ENCODE measurements at regions not wholly inside any gene's neighbourhood (a gene's known extent, or its start where the extent isn't known, plus 50 kb on each side); places are given as distances from the start of the nearest gene placed in this dataset.
A peak's percentile ranks its signal among the peaks of the same experiment; 100 is the strongest.

GRCh38 chr11:69348414-69349235, 54.7 kb downstream of the MYEOV start:
- H3K27ac Mint-ChIP-seq, result no peak overlapping the region
- peaks cover 0 to 7% (median 3%) of the 10 kb centered on the region in 8 donors for H3K9me3 Mint-ChIP-seq
- Histone ChIP-seq H3K4me3 (ENCODE audit: low read length in 2 of 2) (no peak overlapping the region), H3K4me1 (ENCODE audit: insufficient read depth, low read length) (no peaks in the 10 kb centered on the region), H3K36me3 (ENCODE audit: insufficient read depth, low read length) (no peaks in the 10 kb centered on the region), H3K9me3 (ENCODE audit: control insufficient read depth in 1 of 2, low read length in 2 of 2) (no peaks in the 10 kb centered on the region), H3K27me3 (ENCODE audit: insufficient read depth, low read length) (no peaks in the 10 kb centered on the region), H3K27ac (ENCODE audit: low read depth, low read length) (no peak overlapping the region)
- no peaks in the 10 kb centered on the region for H3K4me1 Mint-ChIP-seq
- intact Hi-C loops (cut with micrococcal nuclease), result no loop called here
- H3K27me3 Mint-ChIP-seq, result peaks cover 2 to 3% of the 10 kb centered on the region in 2 donors
- no peak overlapping the region for H3K4me3 Mint-ChIP-seq
- H3K36me3 Mint-ChIP-seq, result no peaks in the 10 kb centered on the region
- DNase-seq, result no peak
- POLR2A ChIA-PET (ENCODE audit: partially characterized antibody), result no interaction called here
- CTCF ChIA-PET (ENCODE audit: partially characterized antibody), result no interaction called here

GRCh38 chr11:69350040-69350439, 56.1 kb downstream of the MYEOV start:
- Histone ChIP-seq H3K27me3 (ENCODE audit: insufficient read depth, low read length) (no peaks in the 10 kb centered on the region), H3K4me1 (ENCODE audit: insufficient read depth, low read length) (no peaks in the 10 kb centered on the region), H3K27ac (ENCODE audit: low read depth, low read length) (no peak overlapping the region), H3K36me3 (ENCODE audit: insufficient read depth, low read length) (no peaks in the 10 kb centered on the region), H3K4me3 (ENCODE audit: low read length in 2 of 2) (no peak overlapping the region), H3K9me3 (ENCODE audit: control insufficient read depth in 1 of 2, low read length in 2 of 2) (no peaks in the 10 kb centered on the region)
- Mint-ChIP-seq H3K4me1 (no peaks in the 10 kb centered on the region), H3K36me3 (no peaks in the 10 kb centered on the region), H3K4me3 (no peak overlapping the region), H3K27me3 (peaks cover 2 to 4% of the 10 kb centered on the region in 2 donors), H3K9me3 (peaks cover 0 to 7% (median 3%) of the 10 kb centered on the region in 8 donors), H3K27ac (no peak overlapping the region)
- CTCF ChIA-PET (ENCODE audit: partially characterized antibody), result no interaction called here
- no peak for DNase-seq
- POLR2A ChIA-PET (ENCODE audit: partially characterized antibody), result no interaction called here
- intact Hi-C loops (cut with micrococcal nuclease), result no loop called here

GRCh38 chr11:69350596-69350995, 56.6 kb downstream of the MYEOV start:
- Mint-ChIP-seq H3K27me3 (peaks cover 2 to 4% of the 10 kb centered on the region in 2 donors), H3K4me3 (no peak overlapping the region), H3K27ac (no peak overlapping the region), H3K4me1 (no peaks in the 10 kb centered on the region), H3K36me3 (no peaks in the 10 kb centered on the region), H3K9me3 (peaks cover 0 to 7% (median 3%) of the 10 kb centered on the region in 8 donors)
- H3K27me3 ChIP-seq (ENCODE audit: insufficient read depth, low read length), result no peaks in the 10 kb centered on the region
- H3K27ac ChIP-seq (ENCODE audit: low read depth, low read length), result no peak overlapping the region
- intact Hi-C loops (cut with micrococcal nuclease), result no loop called here
- H3K4me3 ChIP-seq (ENCODE audit: low read length in 2 of 2), result no peak overlapping the region
- no peaks in the 10 kb centered on the region for H3K36me3 ChIP-seq (ENCODE audit: insufficient read depth, low read length)
- no peaks in the 10 kb centered on the region for H3K4me1 ChIP-seq (ENCODE audit: insufficient read depth, low read length)
- POLR2A ChIA-PET (ENCODE audit: partially characterized antibody), result no interaction called here
- no peak for DNase-seq
- CTCF ChIA-PET (ENCODE audit: partially characterized antibody), result no interaction called here
- H3K9me3 ChIP-seq (ENCODE audit: control insufficient read depth in 1 of 2, low read length in 2 of 2), result no peaks in the 10 kb centered on the region

DNA sequence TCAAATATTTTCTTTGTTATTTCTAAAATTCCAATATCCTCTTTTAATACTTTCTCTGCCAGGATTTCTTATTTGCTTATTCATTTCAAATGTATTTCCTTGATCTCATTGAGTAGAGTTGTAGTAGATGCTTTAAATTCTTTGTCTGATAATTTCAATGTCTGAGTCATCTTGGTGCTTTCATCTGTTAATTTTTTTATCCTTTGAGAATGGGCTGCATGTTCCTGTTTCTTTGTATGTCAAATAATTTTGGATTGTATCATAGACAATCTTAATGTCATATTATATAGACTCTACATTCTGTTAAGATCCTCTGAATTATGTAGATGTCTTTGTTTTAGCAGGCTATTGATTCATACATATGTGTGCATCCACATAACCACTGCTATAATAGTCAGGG, 57.5 kb downstream of the MYEOV start:
- CTCF ChIA-PET (ENCODE audit: partially characterized antibody), result no interaction called here
- intact Hi-C loops (cut with micrococcal nuclease), result no loop called here
- POLR2A ChIA-PET (ENCODE audit: partially characterized antibody), result no interaction called here

DNA sequence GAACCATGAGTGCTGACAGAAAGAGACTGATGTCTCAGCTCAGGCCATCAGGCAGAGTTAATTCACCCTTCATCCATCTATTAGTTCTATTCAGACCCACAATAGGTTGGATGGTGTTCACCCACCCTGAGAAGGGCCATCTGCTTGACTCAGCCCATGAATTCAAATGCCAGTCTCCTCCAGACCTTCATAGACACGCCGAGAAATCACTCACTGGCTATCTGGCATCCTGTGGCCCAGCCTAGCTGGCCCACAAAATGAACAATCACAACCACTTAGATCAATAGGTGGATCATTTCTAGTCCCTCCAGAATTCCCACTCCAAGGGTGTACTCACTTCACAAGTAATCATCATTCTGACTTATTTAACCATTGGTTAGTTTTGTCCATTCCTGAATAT, 58.2 kb downstream of the MYEOV start:
- no peaks in the 10 kb centered on the region for H3K27me3 ChIP-seq (ENCODE audit: insufficient read depth, low read length)
- H3K9me3 ChIP-seq (ENCODE audit: control insufficient read depth in 1 of 2, low read length in 2 of 2), result no peaks in the 10 kb centered on the region
- peaks cover 0 to 7% (median 3%) of the 10 kb centered on the region in 8 donors for H3K9me3 Mint-ChIP-seq
- no peaks in the 10 kb centered on the region for H3K4me1 Mint-ChIP-seq
- no peak overlapping the region for H3K4me3 ChIP-seq (ENCODE audit: low read length in 2 of 2)
- H3K27ac Mint-ChIP-seq, result peak overlapping the region in 1 of 7 donors; percentile 23
- ChIA-PET CTCF (ENCODE audit: partially characterized antibody) (no interaction called here), POLR2A (ENCODE audit: partially characterized antibody) (no interaction called here)
- no peaks in the 10 kb centered on the region for H3K4me1 ChIP-seq (ENCODE audit: insufficient read depth, low read length)
- DNase-seq, result no peak
- H3K36me3 Mint-ChIP-seq, result no peaks in the 10 kb centered on the region
- intact Hi-C loops (cut with micrococcal nuclease), result no loop called here
- H3K4me3 Mint-ChIP-seq, result no peak overlapping the region
- H3K27me3 Mint-ChIP-seq, result peaks cover 2 to 4% of the 10 kb centered on the region in 2 donors
- no peak overlapping the region for H3K27ac ChIP-seq (ENCODE audit: low read depth, low read length)
- H3K36me3 ChIP-seq (ENCODE audit: insufficient read depth, low read length), result no peaks in the 10 kb centered on the region

More for the DNA sequence above, 57.5 kb downstream of the MYEOV start:
- Mint-ChIP-seq H3K4me1 (no peaks in the 10 kb centered on the region), H3K4me3 (no peak overlapping the region), H3K27ac (no peak overlapping the region), H3K9me3 (peaks cover 0 to 7% (median 3%) of the 10 kb centered on the region in 8 donors), H3K27me3 (peaks cover 2 to 4% of the 10 kb centered on the region in 2 donors), H3K36me3 (no peaks in the 10 kb centered on the region)
- Histone ChIP-seq H3K4me1 (ENCODE audit: insufficient read depth, low read length) (no peaks in the 10 kb centered on the region), H3K9me3 (ENCODE audit: control insufficient read depth in 1 of 2, low read length in 2 of 2) (no peaks in the 10 kb centered on the region), H3K4me3 (ENCODE audit: low read length in 2 of 2) (no peak overlapping the region), H3K27ac (ENCODE audit: low read depth, low read length) (no peak overlapping the region), H3K36me3 (ENCODE audit: insufficient read depth, low read length) (no peaks in the 10 kb centered on the region), H3K27me3 (ENCODE audit: insufficient read depth, low read length) (no peaks in the 10 kb centered on the region)
- DNase-seq, result no peak

DNA sequence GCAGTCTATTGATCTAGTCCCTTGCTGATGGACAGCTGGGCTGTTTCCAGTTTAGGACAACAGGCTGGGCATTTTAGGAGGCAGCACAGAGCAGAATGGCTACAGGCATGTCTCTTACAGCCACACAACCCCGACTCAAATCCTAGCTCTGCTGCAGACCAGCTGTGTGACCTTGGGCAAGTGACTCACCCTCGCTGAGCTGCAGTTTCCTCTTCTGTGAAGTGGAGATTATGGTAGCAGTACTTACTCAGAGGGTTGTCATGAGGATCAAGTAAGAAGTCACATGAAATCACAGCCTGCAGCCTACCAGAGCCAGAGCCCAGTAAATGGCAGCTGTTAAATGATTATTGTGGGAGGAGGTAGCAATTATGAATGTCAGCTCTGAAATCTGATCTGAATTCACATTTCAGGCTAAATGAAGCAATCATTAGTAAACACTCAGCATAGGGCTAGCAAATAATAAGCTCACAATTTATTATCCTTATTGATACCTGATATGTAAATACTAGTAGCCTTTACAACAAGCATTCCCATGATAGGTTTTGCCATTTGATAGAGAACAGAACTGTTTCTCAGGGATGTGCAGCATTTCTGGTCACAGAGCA, 58.9 kb downstream of the MYEOV start:
- Mint-ChIP-seq H3K36me3 (no peaks in the 10 kb centered on the region), H3K4me1 (no peaks in the 10 kb centered on the region), H3K27ac (no peak overlapping the region), H3K27me3 (peaks cover 2 to 4% of the 10 kb centered on the region in 2 donors), H3K4me3 (no peak overlapping the region), H3K9me3 (peaks cover 0 to 7% (median 3%) of the 10 kb centered on the region in 8 donors)
- Histone ChIP-seq H3K9me3 (ENCODE audit: control insufficient read depth in 1 of 2, low read length in 2 of 2) (no peaks in the 10 kb centered on the region), H3K4me3 (ENCODE audit: low read length in 2 of 2) (no peak overlapping the region), H3K4me1 (ENCODE audit: insufficient read depth, low read length) (no peaks in the 10 kb centered on the region), H3K27ac (ENCODE audit: low read depth, low read length) (no peak overlapping the region), H3K27me3 (ENCODE audit: insufficient read depth, low read length) (no peaks in the 10 kb centered on the region), H3K36me3 (ENCODE audit: insufficient read depth, low read length) (no peaks in the 10 kb centered on the region)
- ChIA-PET CTCF (ENCODE audit: partially characterized antibody) (no interaction called here), POLR2A (ENCODE audit: partially characterized antibody) (no interaction called here)
- intact Hi-C loops (cut with micrococcal nuclease), result no loop called here
- no peak for DNase-seq

DNA sequence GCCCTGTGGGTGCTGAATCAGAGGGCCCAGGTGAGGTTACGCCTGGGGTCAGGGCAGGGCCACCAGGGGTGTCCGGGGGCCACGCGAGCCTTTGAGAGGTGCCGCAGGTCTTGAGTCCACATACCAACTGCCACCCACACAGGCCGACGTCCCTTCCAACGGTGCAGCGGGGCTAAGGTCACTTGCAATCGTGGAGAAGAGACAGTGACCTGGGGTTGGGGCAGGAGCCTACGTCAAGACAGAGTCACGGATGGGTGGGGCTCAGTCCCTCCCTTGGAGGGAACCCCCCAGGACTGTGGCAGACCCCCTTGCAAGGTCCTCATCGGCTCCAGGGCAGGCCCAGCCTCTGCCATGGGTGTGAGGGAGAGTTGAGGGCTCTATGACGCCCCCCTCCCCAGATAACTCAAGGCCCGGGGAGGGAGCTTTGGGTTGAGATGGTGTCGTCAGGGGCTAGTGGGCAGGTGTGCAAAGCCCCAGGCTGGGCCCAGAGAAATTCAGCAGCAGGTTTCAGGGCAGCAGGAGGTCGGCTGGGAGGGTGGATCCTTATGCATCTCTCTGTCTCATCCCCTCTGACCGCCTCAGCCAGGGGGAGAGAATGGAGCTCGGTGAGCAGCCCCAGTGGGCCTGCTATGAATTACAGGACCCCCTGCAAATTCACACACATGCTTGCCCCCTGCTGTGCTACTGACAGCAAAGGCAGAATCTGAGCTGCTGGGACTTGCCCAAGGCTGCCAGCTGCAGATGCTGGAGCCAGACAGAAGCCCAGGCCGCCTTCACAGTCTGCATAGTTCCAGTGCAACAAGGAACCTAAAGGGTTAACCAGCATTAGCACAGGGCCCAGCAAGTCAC, 60.0 kb downstream of the MYEOV start:
- H3K27me3 ChIP-seq (ENCODE audit: insufficient read depth, low read length), result no peaks in the 10 kb centered on the region
- Mint-ChIP-seq H3K4me1 (no peaks in the 10 kb centered on the region), H3K27me3 (peaks cover 2 to 4% of the 10 kb centered on the region in 2 donors), H3K9me3 (peaks cover 0 to 5% (median 0%) of the 10 kb centered on the region in 8 donors), H3K36me3 (no peaks in the 10 kb centered on the region), H3K27ac (no peak overlapping the region), H3K4me3 (no peak overlapping the region)
- no peak overlapping the region for H3K27ac ChIP-seq (ENCODE audit: low read depth, low read length)
- CTCF ChIA-PET (ENCODE audit: partially characterized antibody), result no interaction called here
- intact Hi-C loops (cut with micrococcal nuclease), result no loop called here
- H3K4me3 ChIP-seq (ENCODE audit: low read length in 2 of 2), result no peak overlapping the region
- POLR2A ChIA-PET (ENCODE audit: partially characterized antibody), result no interaction called here
- H3K9me3 ChIP-seq (ENCODE audit: control insufficient read depth in 1 of 2, low read length in 2 of 2), result no peaks in the 10 kb centered on the region
- DNase-seq, result no peak
- no peaks in the 10 kb centered on the region for H3K4me1 ChIP-seq (ENCODE audit: insufficient read depth, low read length)
- H3K36me3 ChIP-seq (ENCODE audit: insufficient read depth, low read length), result no peaks in the 10 kb centered on the region

Data from CD4-positive, alpha-beta memory T cell (primary cell).